ENCODE measurements at regions not wholly inside any gene's neighbourhood (a gene's known extent, or its start where the extent isn't known, plus 50 kb on each side); places are given as distances from the start of the nearest gene placed in this dataset.

GRCh38 chr16:27730661-27731210, 180.8 kb downstream of the KATNIP start:
- in situ Hi-C loops (cut with MboI; ENCODE audit: low sequenced_read_pairs), result no loop called here

- in situ Hi-C loops (cut with MboI; ENCODE audit: low sequenced_read_pairs), result no loop called here
Measured at GRCh38 chr16:27735031-27735430, 185.1 kb downstream of the KATNIP start.

- in situ Hi-C loops (cut with MboI; ENCODE audit: low sequenced_read_pairs), result no loop called here
Measured at GRCh38 chr16:27736431-27736830, 186.5 kb downstream of the KATNIP start.

DNA sequence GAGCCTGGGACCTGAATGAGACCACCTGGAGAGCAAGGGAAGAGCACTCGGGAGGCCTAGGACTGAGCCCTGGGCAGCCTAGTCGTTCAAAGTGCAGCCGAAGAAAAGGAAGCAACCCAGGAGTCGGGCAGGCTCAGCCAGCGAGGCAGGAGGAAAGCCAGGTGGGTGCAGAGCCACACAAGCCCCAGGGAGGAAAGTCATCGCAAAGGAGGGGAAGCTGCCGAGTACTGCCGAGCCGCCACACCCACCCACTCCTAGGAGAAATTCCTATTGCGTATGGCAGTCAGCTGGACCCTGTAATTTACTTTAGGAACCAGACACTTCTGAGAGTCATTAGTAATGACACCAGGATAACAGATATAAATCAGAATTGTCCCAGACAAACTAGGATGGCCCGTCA, 187.6 kb downstream of the KATNIP start:
- in situ Hi-C loops (cut with MboI; ENCODE audit: low sequenced_read_pairs), result no loop called here
